ENCODE measurements at regions not wholly inside any gene's neighbourhood (a gene's known extent, or its start where the extent isn't known, plus 50 kb on each side); places are given as distances from the start of the nearest gene placed in this dataset.

- TF ChIP-seq CTCF (IDR thresholded peaks at IDR 0.05; ENCODE audit: low read length) (no peak), EZH2 (IDR thresholded peaks at IDR 0.05; ENCODE audit: borderline replicate concordance, low read length) (no peak)
Measured at GRCh38 chr10:62903828-62904227, 87.7 kb upstream of the EGR2 start.

DNA sequence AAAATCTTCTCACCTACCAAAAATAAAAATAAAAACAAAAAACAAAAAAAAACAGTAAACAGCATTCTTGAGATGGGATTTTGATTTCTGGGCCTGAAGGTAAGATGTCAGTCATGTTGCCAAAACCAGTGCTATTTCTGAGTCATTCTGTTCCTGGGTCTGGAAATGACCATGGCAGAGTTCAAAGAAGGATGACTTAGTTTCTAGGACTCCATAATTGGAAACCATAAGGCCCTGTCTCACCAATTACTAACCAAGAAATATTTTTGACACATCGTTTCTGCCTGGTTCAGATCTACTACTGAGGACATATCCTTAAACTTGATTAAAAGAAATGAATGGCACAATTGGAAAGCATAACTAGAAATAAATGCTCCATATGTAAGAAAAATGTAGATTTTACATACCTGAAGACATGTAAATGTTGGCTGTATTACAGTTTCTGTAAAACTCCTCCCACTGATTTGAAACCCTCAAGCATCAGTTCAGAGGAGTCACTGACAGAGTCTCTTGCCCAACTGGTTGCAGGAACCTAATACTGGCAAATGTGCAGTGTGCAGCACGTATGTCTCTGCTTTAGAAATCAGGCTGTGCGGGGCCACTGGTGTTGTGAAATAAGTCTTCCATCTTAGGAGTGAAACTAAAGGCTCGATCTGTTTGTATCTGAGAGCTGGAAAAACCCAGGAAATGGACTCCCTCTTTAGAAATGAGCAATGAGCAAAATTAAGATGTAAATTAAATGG lies 84.8 kb upstream of the EGR2 start:
- TF ChIP-seq CTCF (IDR thresholded peaks at IDR 0.05; ENCODE audit: low read length), result no peak
- TF ChIP-seq EZH2 (IDR thresholded peaks at IDR 0.05; ENCODE audit: borderline replicate concordance, low read length), result no peak
- Histone ChIP-seq H3F3A (ENCODE audit: insufficient read depth, low read length) (no peaks in the 10 kb centered on the region), H3K4me2 (ENCODE audit: low read length) (no peak overlapping the region), H4K20me1 (ENCODE audit: insufficient read depth, low read length) (no peaks in the 10 kb centered on the region), H3K9me2 (ENCODE audit: low read depth, low read length) (no peaks in the 10 kb centered on the region), H3K27ac (ENCODE audit: low read depth, low read length, poor library complexity, severe bottlenecking) (no peak overlapping the region), H3K9me3 (ENCODE audit: low read length) (no peaks in the 10 kb centered on the region), H3K36me3 (ENCODE audit: insufficient read depth, low read length) (no peaks in the 10 kb centered on the region), H3K79me2 (ENCODE audit: insufficient read depth, low read length) (no peaks in the 10 kb centered on the region), H3K27me3 (ENCODE audit: insufficient read depth, low read length) (peaks cover 5% of the 10 kb centered on the region; the same call in 1 of the 2 replicates), H3K4me3 (ENCODE audit: low read depth, low read length, poor library complexity, severe bottlenecking) (no peak overlapping the region), H2AFZ (ENCODE audit: low read length) (no peak overlapping the region), H3K4me1 (ENCODE audit: insufficient read depth, low read length, severe bottlenecking) (no peaks in the 10 kb centered on the region), H3K9ac (ENCODE audit: low read length) (no peak overlapping the region)

More at GRCh38 chr10:62903828-62904227, 87.7 kb upstream of the EGR2 start:
- Histone ChIP-seq H3K4me1 (ENCODE audit: insufficient read depth, low read length, severe bottlenecking) (no peaks in the 10 kb centered on the region), H3K9ac (ENCODE audit: low read length) (no peak overlapping the region), H3K4me3 (ENCODE audit: low read depth, low read length, poor library complexity, severe bottlenecking) (no peak overlapping the region), H4K20me1 (ENCODE audit: insufficient read depth, low read length) (no peaks in the 10 kb centered on the region), H3F3A (ENCODE audit: insufficient read depth, low read length) (no peaks in the 10 kb centered on the region), H3K9me2 (ENCODE audit: low read depth, low read length) (no peaks in the 10 kb centered on the region), H3K27ac (ENCODE audit: low read depth, low read length, poor library complexity, severe bottlenecking) (no peak overlapping the region), H3K27me3 (ENCODE audit: insufficient read depth, low read length) (0 out of 2 replicates have a peak, but pooled peaks cover 5% of the 10 kb centered on the region), H3K79me2 (ENCODE audit: insufficient read depth, low read length) (no peaks in the 10 kb centered on the region), H2AFZ (ENCODE audit: low read length) (no peak overlapping the region), H3K9me3 (ENCODE audit: low read length) (no peaks in the 10 kb centered on the region), H3K4me2 (ENCODE audit: low read length) (no peak overlapping the region), H3K36me3 (ENCODE audit: insufficient read depth, low read length) (no peaks in the 10 kb centered on the region)

DNA sequence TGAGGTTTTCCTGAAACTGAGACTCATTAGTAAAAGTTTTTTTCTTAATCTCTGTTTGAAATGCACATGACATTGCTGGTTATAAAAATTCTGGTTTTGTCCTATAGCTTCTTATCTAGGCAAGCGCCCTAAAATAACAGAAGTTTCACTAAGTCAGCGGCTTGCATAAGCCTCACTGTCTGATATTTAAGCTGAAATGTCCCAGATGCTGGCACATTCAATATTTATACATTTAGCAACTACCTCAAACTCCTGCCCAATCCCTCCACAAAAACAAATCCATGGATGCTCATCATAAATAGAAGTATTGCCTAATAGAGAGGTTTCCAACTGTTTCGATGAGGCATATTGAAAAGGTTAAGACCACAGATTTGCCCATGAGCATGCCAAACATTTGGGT lies 83.1 kb upstream of the EGR2 start:
- TF ChIP-seq CTCF (IDR thresholded peaks at IDR 0.05; ENCODE audit: low read length) (no peak), EZH2 (IDR thresholded peaks at IDR 0.05; ENCODE audit: borderline replicate concordance, low read length) (no peak)
- H3F3A ChIP-seq (ENCODE audit: insufficient read depth, low read length), result no peaks in the 10 kb centered on the region
- H4K20me1 ChIP-seq (ENCODE audit: insufficient read depth, low read length), result no peaks in the 10 kb centered on the region
- no peaks in the 10 kb centered on the region for H3K36me3 ChIP-seq (ENCODE audit: insufficient read depth, low read length)
- H3K79me2 ChIP-seq (ENCODE audit: insufficient read depth, low read length), result no peaks in the 10 kb centered on the region
- no peak overlapping the region for H3K4me3 ChIP-seq (ENCODE audit: low read depth, low read length, poor library complexity, severe bottlenecking)
- H2AFZ ChIP-seq (ENCODE audit: low read length), result no peak overlapping the region
- H3K4me1 ChIP-seq (ENCODE audit: insufficient read depth, low read length, severe bottlenecking), result no peaks in the 10 kb centered on the region
- no peak overlapping the region for H3K9ac ChIP-seq (ENCODE audit: low read length)
- H3K9me3 ChIP-seq (ENCODE audit: low read length), result no peaks in the 10 kb centered on the region
- H3K9me2 ChIP-seq (ENCODE audit: low read depth, low read length), result no peaks in the 10 kb centered on the region
- H3K27ac ChIP-seq (ENCODE audit: low read depth, low read length, poor library complexity, severe bottlenecking), result no peak overlapping the region
- peaks cover 5% of the 10 kb centered on the region; the same call in 1 of the 2 replicates for H3K27me3 ChIP-seq (ENCODE audit: insufficient read depth, low read length)
- H3K4me2 ChIP-seq (ENCODE audit: low read length), result no peak overlapping the region

Measured in OCI-LY1 (cell line).